ENCODE measurements at regions not wholly inside any gene's neighbourhood (a gene's known extent, or its start where the extent isn't known, plus 50 kb on each side); places are given as distances from the start of the nearest gene placed in this dataset.

- no peak overlapping the region for H3K4me3 ChIP-seq
- H3K36me3 ChIP-seq (ENCODE audit: low read depth): no peaks in the 10 kb centered on the region
- no peaks in the 10 kb centered on the region for H4K20me1 ChIP-seq (ENCODE audit: insufficient read depth)
- TF ChIP-seq CTCF (conservative IDR thresholded peaks at IDR 0.05) (no peak), EZH2 (IDR thresholded peaks at IDR 0.05; ENCODE audit: low read depth) (no peak)
- H3K27me3 ChIP-seq (ENCODE audit: insufficient read depth, low read depth): no peaks in the 10 kb centered on the region
- no peak overlapping the region for H3K27ac ChIP-seq
- no peaks in the 10 kb centered on the region for H3K79me2 ChIP-seq (ENCODE audit: low read depth)
- intact Hi-C loops (cut with micrococcal nuclease; ENCODE audit: unreplicated experiment): no loop called here
- no peak for DNase-seq
- ChIA-PET CTCF (no interaction called here), POLR2A (ENCODE audit: unreplicated experiment) (no interaction called here)
- no peak overlapping the region for H2AFZ ChIP-seq
- H3K9me3 ChIP-seq (ENCODE audit: insufficient read depth, low read depth): no peaks in the 10 kb centered on the region
- H3K9me2 ChIP-seq (ENCODE audit: insufficient read depth): no peaks in the 10 kb centered on the region
- H3K4me1 ChIP-seq (replicated peaks; ENCODE audit: insufficient read depth): 0 out of 2 replicates have a peak, but pooled peaks cover 5% of the 10 kb centered on the region
- H3F3A ChIP-seq (ENCODE audit: insufficient read depth, low read depth): no peaks in the 10 kb centered on the region
- no peak overlapping the region for H3K4me2 ChIP-seq
- no TSS peak for BruUV-seq (replicated peaks)
Observed at GRCh38 chr3:19016851-19017250, 131.5 kb upstream of the KCNH8 start.

GRCh38 chr3:19013879-19014278 lies 134.4 kb upstream of the KCNH8 start:
- H3F3A ChIP-seq (ENCODE audit: insufficient read depth, low read depth): no peaks in the 10 kb centered on the region
- DNase-seq: peak; percentile 8 to 51
- no peak for TF ChIP-seq EZH2 (IDR thresholded peaks at IDR 0.05; ENCODE audit: low read depth)
- no peak for TF ChIP-seq CTCF (conservative IDR thresholded peaks at IDR 0.05)
- H3K27ac ChIP-seq: no peak overlapping the region
- 0 out of 2 replicates have a peak, but pooled peaks cover 5% of the 10 kb centered on the region for H3K4me1 ChIP-seq (replicated peaks; ENCODE audit: insufficient read depth)
- H3K4me3 ChIP-seq: no peak overlapping the region
- no peaks in the 10 kb centered on the region for H4K20me1 ChIP-seq (ENCODE audit: insufficient read depth)
- H3K79me2 ChIP-seq (ENCODE audit: low read depth): no peaks in the 10 kb centered on the region
- no peak overlapping the region for H2AFZ ChIP-seq
- BruUV-seq (replicated peaks): no TSS peak
- CTCF ChIA-PET: no interaction called here
- H3K9me2 ChIP-seq (ENCODE audit: insufficient read depth): no peaks in the 10 kb centered on the region
- POLR2A ChIA-PET (ENCODE audit: unreplicated experiment): no interaction called here
- no peaks in the 10 kb centered on the region for H3K9me3 ChIP-seq (ENCODE audit: insufficient read depth, low read depth)
- H3K36me3 ChIP-seq (ENCODE audit: low read depth): no peaks in the 10 kb centered on the region
- H3K4me2 ChIP-seq: no peak overlapping the region
- intact Hi-C loops (cut with micrococcal nuclease; ENCODE audit: unreplicated experiment): no loop called here
- no peaks in the 10 kb centered on the region for H3K27me3 ChIP-seq (ENCODE audit: insufficient read depth, low read depth)

GRCh38 chr3:19012846-19013245 lies 135.5 kb upstream of the KCNH8 start:
- H4K20me1 ChIP-seq (ENCODE audit: insufficient read depth): no peaks in the 10 kb centered on the region
- intact Hi-C loops (cut with micrococcal nuclease; ENCODE audit: unreplicated experiment): no loop called here
- TF ChIP-seq CTCF (conservative IDR thresholded peaks at IDR 0.05) (no peak), EZH2 (IDR thresholded peaks at IDR 0.05; ENCODE audit: low read depth) (no peak)
- H3K9me3 ChIP-seq (ENCODE audit: insufficient read depth, low read depth): no peaks in the 10 kb centered on the region
- DNase-seq: no peak
- no peaks in the 10 kb centered on the region for H3K36me3 ChIP-seq (ENCODE audit: low read depth)
- H3K4me3 ChIP-seq: no peak overlapping the region
- no peak overlapping the region for H3K27ac ChIP-seq
- no peaks in the 10 kb centered on the region for H3F3A ChIP-seq (ENCODE audit: insufficient read depth, low read depth)
- ChIA-PET POLR2A (ENCODE audit: unreplicated experiment) (no interaction called here), CTCF (no interaction called here)
- H3K9me2 ChIP-seq (ENCODE audit: insufficient read depth): no peaks in the 10 kb centered on the region
- no TSS peak for BruUV-seq (replicated peaks)
- 0 out of 2 replicates have a peak, but pooled peaks cover 5% of the 10 kb centered on the region for H3K4me1 ChIP-seq (replicated peaks; ENCODE audit: insufficient read depth)
- no peaks in the 10 kb centered on the region for H3K27me3 ChIP-seq (ENCODE audit: insufficient read depth, low read depth)
- H3K79me2 ChIP-seq (ENCODE audit: low read depth): no peaks in the 10 kb centered on the region
- H2AFZ ChIP-seq: no peak overlapping the region
- H3K4me2 ChIP-seq: no peak overlapping the region
